Tibial nerve (tissue), 3 donors: ENCODE measurements at regions not wholly inside any gene's neighbourhood (a gene's known extent, or its start where the extent isn't known, plus 50 kb on each side); places are given as distances from the start of the nearest gene placed in this dataset.

Experiments used
- CTCF ChIP-seq, 5 experiments: fragments of 200-600 bp in 3 of 5; fragments of 450-650 bp in 2 of 5; sonication (generic) in 3 of 5; IDR thresholded peaks; one replicate each; pipeline ENCODE4 v1.5.1; 2016 to 2019; ENCODE audit warnings: antibody characterized with exemption in 5 of 5, mild to moderate bottlenecking in 3 of 5, moderate library complexity in 2 of 5
- POLR2A ChIP-seq, 2 donors: fragments of 450-650 bp; IDR thresholded peaks; one replicate each; pipeline ENCODE4 v1.6.1; 2017; ENCODE audit warnings: antibody characterized with exemption in 2 of 2, mild to moderate bottlenecking in 2 of 2, moderate library complexity in 2 of 2

GRCh38 chr5:56733580-56733979, 81.8 kb upstream of the MAP3K1 start:
- TF ChIP-seq CTCF (IDR thresholded peaks at IDR 0.05) = no peak
- no peak for TF ChIP-seq POLR2A (IDR thresholded peaks at IDR 0.05)
